ENCODE measurements at regions not wholly inside any gene's neighbourhood (a gene's known extent, or its start where the extent isn't known, plus 50 kb on each side); places are given as distances from the start of the nearest gene placed in this dataset.
"Not testable (repeated sequence)": the region's sequence is repeated elsewhere in the genome, so short reads cannot be mapped to it uniquely, and the experiment has no call there.

GRCh38 chr6:144922120-144922722 lies 637.1 kb downstream of the UTRN start:
- peaks cover 8 to 9% of the 10 kb centered on the region in 2 donors for H3K4me1 ChIP-seq (replicated peaks in 1 of 2)
- H3K4me3 ChIP-seq, result no peak overlapping the region
- 0 to 94% (median 83%) methylated on average over 1 to 3 of the region's 3 CpGs; no CpG with 5 or more reads in 2 of the 10 experiments for WGBS, 10 experiments
- no peak overlapping the region for H3K27ac ChIP-seq
- in situ Hi-C loops (cut with MboI; ENCODE audit: low pct_unique_long_range_greater_than_20kb in 2 of 9, low sequenced_read_pairs in 9 of 9, unreplicated experiment in 9 of 9), result no loop called here
- ATAC-seq (replicated peaks in 6 of 8), result peak in 3 of 8 experiments; percentile 99 to 100 (median 100)

GRCh38 chr6:144922771-144923490 lies 637.8 kb downstream of the UTRN start:
- WGBS, 10 experiments, result 18 to 100% (median 90%) methylated on average over 1 to 2 of the region's 5 CpGs
- H3K4me1 ChIP-seq (replicated peaks in 1 of 2); in situ Hi-C loops (cut with MboI; ENCODE audit: low pct_unique_long_range_greater_than_20kb in 2 of 9, low sequenced_read_pairs in 9 of 9, unreplicated experiment in 9 of 9); H3K27ac ChIP-seq; ATAC-seq (replicated peaks in 6 of 8); H3K4me3 ChIP-seq: not testable (repeated sequence)

DNA sequence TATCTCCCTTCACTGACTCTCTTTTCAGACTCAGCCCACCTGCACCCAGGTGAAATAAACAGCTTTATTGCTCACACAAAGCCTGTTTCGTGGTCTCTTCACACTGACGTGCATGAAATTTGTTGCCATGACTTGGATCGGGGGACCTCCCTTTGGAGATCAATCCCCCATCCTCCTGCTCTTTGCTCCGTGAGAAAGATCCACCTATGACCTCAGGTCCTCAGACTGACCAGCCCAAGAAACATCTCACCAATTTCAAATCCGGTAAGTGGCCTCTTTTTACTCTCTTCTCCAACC lies 638.3 kb downstream of the UTRN start:
- ATAC-seq (replicated peaks in 6 of 8); in situ Hi-C loops (cut with MboI; ENCODE audit: low pct_unique_long_range_greater_than_20kb in 2 of 9, low sequenced_read_pairs in 9 of 9, unreplicated experiment in 9 of 9): not testable (repeated sequence)
- no CpG with 5 or more reads among the region's 5 CpGs for WGBS, 10 experiments

DNA sequence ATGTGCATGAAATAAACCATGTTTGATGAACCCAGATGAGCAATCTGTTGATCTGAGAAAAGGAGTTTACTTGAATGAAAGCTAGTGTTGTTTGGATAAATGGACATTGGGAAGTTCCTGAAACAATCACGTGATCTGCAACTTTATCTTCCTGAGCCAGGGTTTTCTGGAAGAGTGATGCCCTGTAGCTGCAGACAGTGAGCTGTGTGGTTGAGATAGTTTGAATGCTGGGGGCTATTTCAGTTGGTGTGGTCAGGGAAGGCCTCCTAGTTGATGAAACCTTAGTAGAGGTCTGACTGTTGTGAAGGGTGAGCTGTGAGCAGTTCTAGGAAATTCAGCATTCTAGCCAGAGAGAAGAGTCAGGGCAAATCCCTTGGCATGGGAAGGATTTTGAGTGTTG lies 643.7 kb downstream of the UTRN start:
- no peak overlapping the region for H3K4me3 ChIP-seq
- WGBS, 10 experiments, result 78 to 100% (median 100%) methylated on average over 1 of the region's 1 CpG; no CpG with 5 or more reads in 5 of the 10 experiments
- no peak overlapping the region for H3K27ac ChIP-seq
- no peak for ATAC-seq (replicated peaks in 6 of 8)
- in situ Hi-C loops (cut with MboI; ENCODE audit: low pct_unique_long_range_greater_than_20kb in 2 of 9, low sequenced_read_pairs in 9 of 9, unreplicated experiment in 9 of 9), result loop anchor here in 2 of 9 experiments (25.0 kb wide), 1 partner anchor 342 kb away; no protein-coding TSS in a partner anchor
- H3K4me1 ChIP-seq (replicated peaks in 1 of 2), result no peaks in the 10 kb centered on the region

More for the DNA sequence above, 638.3 kb downstream of the UTRN start:
- not testable (repeated sequence) for H3K4me3 ChIP-seq; H3K27ac ChIP-seq; H3K4me1 ChIP-seq (replicated peaks in 1 of 2)

DNA sequence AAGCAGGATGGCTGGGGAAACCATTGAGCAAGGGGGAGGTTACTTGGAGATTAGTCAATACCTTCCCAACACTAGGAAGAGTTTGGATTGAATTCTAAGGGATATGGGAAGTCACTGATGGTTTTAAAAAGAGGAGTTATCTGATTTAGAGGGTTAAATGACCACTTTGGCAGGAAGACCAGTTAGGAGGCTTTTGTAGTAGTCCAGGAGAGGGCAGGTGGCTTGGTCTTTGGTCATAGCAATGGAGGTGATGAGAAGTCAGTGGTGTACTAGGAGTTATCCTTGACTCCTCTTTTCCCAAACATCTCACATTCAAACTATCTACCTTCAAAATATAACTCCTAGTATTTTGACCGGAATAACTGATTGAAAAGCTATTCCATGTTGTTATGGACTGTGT lies 644.1 kb downstream of the UTRN start:
- 83 to 100% (median 95%) methylated on average over 1 of the region's 1 CpG; no CpG with 5 or more reads in 4 of the 10 experiments for WGBS, 10 experiments
- in situ Hi-C loops (cut with MboI; ENCODE audit: low pct_unique_long_range_greater_than_20kb in 2 of 9, low sequenced_read_pairs in 9 of 9, unreplicated experiment in 9 of 9), result loop anchor here in 2 of 9 experiments (25.0 kb wide), 1 partner anchor 342 kb away; no protein-coding TSS in a partner anchor
- ATAC-seq (replicated peaks in 6 of 8), result no peak
- Histone ChIP-seq H3K4me3 (no peak overlapping the region), H3K27ac (no peak overlapping the region), H3K4me1 (replicated peaks in 1 of 2) (no peaks in the 10 kb centered on the region)

GRCh38 chr6:144931172-144932035 lies 646.3 kb downstream of the UTRN start:
- Histone ChIP-seq H3K27ac (no peak overlapping the region), H3K4me1 (replicated peaks in 1 of 2) (no peaks in the 10 kb centered on the region), H3K4me3 (no peak overlapping the region)
- ATAC-seq (replicated peaks in 6 of 8), result peak in 4 of 8 experiments; percentile 32 to 75 (median 64)
- 13 to 76% (median 59%) methylated on average over 2 to 6 of the region's 6 CpGs for WGBS, 10 experiments
- in situ Hi-C loops (cut with MboI; ENCODE audit: low pct_unique_long_range_greater_than_20kb in 2 of 9, low sequenced_read_pairs in 9 of 9, unreplicated experiment in 9 of 9), result loop anchor here in 2 of 9 experiments (25.0 kb wide), 1 partner anchor 344 kb away; no protein-coding TSS in a partner anchor

GRCh38 chr6:144932621-144933020 lies 647.5 kb downstream of the UTRN start:
- Histone ChIP-seq H3K4me3 (no peak overlapping the region), H3K27ac (no peak overlapping the region), H3K4me1 (replicated peaks in 1 of 2) (no peaks in the 10 kb centered on the region)
- WGBS, 10 experiments, result 82 to 100% (median 89%) methylated on average over 1 of the region's 1 CpG; no CpG with 5 or more reads in 5 of the 10 experiments
- no peak for ATAC-seq (replicated peaks in 6 of 8)
- in situ Hi-C loops (cut with MboI; ENCODE audit: low pct_unique_long_range_greater_than_20kb in 2 of 9, low sequenced_read_pairs in 9 of 9, unreplicated experiment in 9 of 9), result loop anchor here in 2 of 9 experiments (25.0 kb wide), 1 partner anchor 345 kb away; no protein-coding TSS in a partner anchor

DNA sequence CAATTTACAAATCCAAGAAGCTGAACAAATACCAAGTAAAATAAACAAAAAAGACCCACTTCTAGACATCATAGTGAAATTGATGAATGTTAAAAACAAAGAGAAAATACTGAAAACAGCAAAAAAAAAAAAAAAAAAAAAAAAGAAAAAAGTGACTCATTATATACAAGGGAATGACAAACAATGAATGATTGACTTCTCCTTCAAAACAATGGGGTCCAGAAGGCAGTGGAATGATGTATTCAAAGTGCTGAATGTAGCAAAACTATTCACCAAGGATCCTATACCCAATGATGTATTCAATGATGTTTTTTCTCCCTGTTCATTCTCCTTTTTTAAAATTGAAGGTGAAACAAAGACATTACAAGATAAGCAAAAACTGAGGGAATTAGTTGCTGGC lies 650.0 kb downstream of the UTRN start:
- no peak for ATAC-seq (replicated peaks in 6 of 8)
- in situ Hi-C loops (cut with MboI; ENCODE audit: low pct_unique_long_range_greater_than_20kb in 2 of 9, low sequenced_read_pairs in 9 of 9, unreplicated experiment in 9 of 9), result loop anchor here in 2 of 9 experiments (25.0 kb wide), 1 partner anchor 348 kb away; no protein-coding TSS in a partner anchor
- no peak overlapping the region for H3K27ac ChIP-seq
- no peak overlapping the region for H3K4me3 ChIP-seq
- no peaks in the 10 kb centered on the region for H3K4me1 ChIP-seq (replicated peaks in 1 of 2)

- WGBS, 10 experiments, result 60 to 100% (median 90%) methylated on average over 1 of the region's 1 CpG; no CpG with 5 or more reads in 4 of the 10 experiments
- in situ Hi-C loops (cut with MboI; ENCODE audit: low pct_unique_long_range_greater_than_20kb in 2 of 9, low sequenced_read_pairs in 9 of 9, unreplicated experiment in 9 of 9), result loop anchor here in 2 of 9 experiments (25.0 kb wide), 1 partner anchor 348 kb away; no protein-coding TSS in a partner anchor
- no peak overlapping the region for H3K4me3 ChIP-seq
- no peak overlapping the region for H3K27ac ChIP-seq
- H3K4me1 ChIP-seq (replicated peaks in 1 of 2), result no peaks in the 10 kb centered on the region
- no peak for ATAC-seq (replicated peaks in 6 of 8)
These were observed 650.5 kb downstream of the UTRN start for GRCh38 chr6:144935661-144936060.

DNA sequence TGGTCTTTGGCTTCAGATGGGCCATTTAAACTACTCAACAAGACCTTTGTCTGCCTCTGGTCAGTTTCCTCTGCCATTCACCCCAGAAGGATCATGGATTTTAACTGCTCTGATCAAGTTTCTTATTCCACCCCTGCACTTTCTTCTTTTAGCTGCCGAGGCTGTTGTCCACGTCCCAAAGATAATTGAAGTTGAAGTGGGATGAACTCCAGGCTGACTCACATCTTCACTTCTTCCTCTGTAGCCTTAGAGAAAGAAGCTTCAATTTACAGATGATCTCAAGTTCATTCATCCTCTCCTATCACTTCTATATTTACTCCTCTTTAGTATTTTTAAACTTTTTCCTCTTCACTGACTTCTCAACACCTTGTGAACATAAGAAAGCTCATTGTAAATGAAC lies 651.6 kb downstream of the UTRN start:
- no peak overlapping the region for H3K4me3 ChIP-seq
- in situ Hi-C loops (cut with MboI; ENCODE audit: low pct_unique_long_range_greater_than_20kb in 2 of 9, low sequenced_read_pairs in 9 of 9, unreplicated experiment in 9 of 9), result loop anchor here in 2 of 9 experiments (25.0 kb wide), 1 partner anchor 349 kb away; no protein-coding TSS in a partner anchor
- WGBS, 10 experiments, result 14 to 100% (median 60%) methylated on average over 1 to 2 of the region's 2 CpGs; no CpG with 5 or more reads in 2 of the 10 experiments
- ATAC-seq (replicated peaks in 6 of 8), result no peak
- H3K27ac ChIP-seq, result no peak overlapping the region
- no peaks in the 10 kb centered on the region for H3K4me1 ChIP-seq (replicated peaks in 1 of 2)

- Histone ChIP-seq H3K27ac (no peak overlapping the region), H3K4me3 (no peak overlapping the region), H3K4me1 (replicated peaks in 1 of 2) (peaks cover 0 to 5% of the 10 kb centered on the region in 2 donors)
- 50 to 100% (median 100%) methylated on average over 1 of the region's 1 CpG; no CpG with 5 or more reads in 2 of the 10 experiments for WGBS, 10 experiments
- in situ Hi-C loops (cut with MboI; ENCODE audit: low pct_unique_long_range_greater_than_20kb in 2 of 9, low sequenced_read_pairs in 9 of 9, unreplicated experiment in 9 of 9), result loop anchor here in 2 of 9 experiments (25.0 kb wide), 1 partner anchor 353 kb away; no protein-coding TSS in a partner anchor
- no peak for ATAC-seq (replicated peaks in 6 of 8)
These were observed 654.8 kb downstream of the UTRN start for GRCh38 chr6:144939921-144940320.

DNA sequence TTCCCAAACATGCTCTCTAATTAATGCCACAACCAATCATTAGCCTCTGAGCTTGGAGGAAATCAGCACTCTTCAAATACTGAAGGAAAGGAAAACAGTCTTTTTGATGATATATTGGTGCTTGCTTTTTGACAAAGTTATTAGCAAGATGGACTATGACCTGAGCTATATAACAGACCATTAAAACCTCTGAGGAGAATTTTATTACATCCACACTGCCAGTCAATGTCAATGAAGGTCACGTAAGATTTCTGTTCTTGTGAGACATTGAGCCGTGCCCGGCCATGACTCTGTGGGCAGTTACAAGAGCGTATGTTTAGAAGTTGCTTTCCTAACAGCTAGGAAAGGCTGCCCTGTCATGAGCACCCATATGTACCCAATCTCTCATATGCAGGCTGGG lies 659.0 kb downstream of the UTRN start:
- Histone ChIP-seq H3K4me1 (replicated peaks in 1 of 2) (peaks cover 0 to 5% of the 10 kb centered on the region in 2 donors), H3K4me3 (no peak overlapping the region), H3K27ac (no peak overlapping the region)
- 60 to 100% (median 92%) methylated on average over 1 to 4 of the region's 4 CpGs; no CpG with 5 or more reads in 5 of the 10 experiments for WGBS, 10 experiments
- in situ Hi-C loops (cut with MboI; ENCODE audit: low pct_unique_long_range_greater_than_20kb in 2 of 9, low sequenced_read_pairs in 9 of 9, unreplicated experiment in 9 of 9), result loop anchor here in 2 of 9 experiments (25.0 kb wide), 1 partner anchor 357 kb away; no protein-coding TSS in a partner anchor
- peak in 1 of 8 experiments; percentile 26 for ATAC-seq (replicated peaks in 6 of 8)

Measured in motor neuron (in vitro differentiated cells).